Kidney epithelial cell (primary cell): ENCODE measurements at regions not wholly inside any gene's neighbourhood (a gene's known extent, or its start where the extent isn't known, plus 50 kb on each side); places are given as distances from the start of the nearest gene placed in this dataset.
"Not testable (repeated sequence)": the region's sequence is repeated elsewhere in the genome, so short reads cannot be mapped to it uniquely, and the experiment has no call there.

Source experiments
- DNase-seq: peaks from one replicate; pipeline ENCODE4 v3.0.0-alpha.2; 2010; ENCODE audit warnings: low read depth
- H3K27me3 ChIP-seq: 2 replicates; pipeline ENCODE4 v1.6.0; 2011; ENCODE audit warnings: low read length; ENCODE audit not compliant: control insufficient read depth, insufficient read depth
- H3K36me3 ChIP-seq: 2 replicates; pipeline ENCODE4 v1.5.1; 2011; ENCODE audit warnings: low read length; ENCODE audit not compliant: control insufficient read depth, insufficient read depth
- H3K4me3 ChIP-seq: 2 replicates; pipeline ENCODE4 v1.5.1; 2011; ENCODE audit warnings: low read depth, mild to moderate bottlenecking, control low read depth, low read length
- TF ChIP-seq, protein P1 (sequence below): IDR thresholded peaks from 2 replicates; pipeline ENCODE4 v1.5.1; 2011; ENCODE audit warnings: mild to moderate bottlenecking, moderate library complexity, low read length, control low read depth, inconsistent platforms; ENCODE audit not compliant: insufficient read depth, poor library complexity, severe bottlenecking

- TF ChIP-seq, protein P1, sequence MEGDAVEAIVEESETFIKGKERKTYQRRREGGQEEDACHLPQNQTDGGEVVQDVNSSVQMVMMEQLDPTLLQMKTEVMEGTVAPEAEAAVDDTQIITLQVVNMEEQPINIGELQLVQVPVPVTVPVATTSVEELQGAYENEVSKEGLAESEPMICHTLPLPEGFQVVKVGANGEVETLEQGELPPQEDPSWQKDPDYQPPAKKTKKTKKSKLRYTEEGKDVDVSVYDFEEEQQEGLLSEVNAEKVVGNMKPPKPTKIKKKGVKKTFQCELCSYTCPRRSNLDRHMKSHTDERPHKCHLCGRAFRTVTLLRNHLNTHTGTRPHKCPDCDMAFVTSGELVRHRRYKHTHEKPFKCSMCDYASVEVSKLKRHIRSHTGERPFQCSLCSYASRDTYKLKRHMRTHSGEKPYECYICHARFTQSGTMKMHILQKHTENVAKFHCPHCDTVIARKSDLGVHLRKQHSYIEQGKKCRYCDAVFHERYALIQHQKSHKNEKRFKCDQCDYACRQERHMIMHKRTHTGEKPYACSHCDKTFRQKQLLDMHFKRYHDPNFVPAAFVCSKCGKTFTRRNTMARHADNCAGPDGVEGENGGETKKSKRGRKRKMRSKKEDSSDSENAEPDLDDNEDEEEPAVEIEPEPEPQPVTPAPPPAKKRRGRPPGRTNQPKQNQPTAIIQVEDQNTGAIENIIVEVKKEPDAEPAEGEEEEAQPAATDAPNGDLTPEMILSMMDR = no peak
- no peaks in the 10 kb centered on the region for H3K27me3 ChIP-seq
- no peak for DNase-seq
- no peak overlapping the region for H3K4me3 ChIP-seq
- H3K36me3 ChIP-seq = no peaks in the 10 kb centered on the region
These were observed 60.8 kb upstream of the RALGPS2 start for GRCh38 chr1:178664278-178664677.

GRCh38 chr1:178665579-178665978, 59.5 kb upstream of the RALGPS2 start:
- Histone ChIP-seq H3K27me3 (no peaks in the 10 kb centered on the region), H3K36me3 (no peaks in the 10 kb centered on the region), H3K4me3 (no peak overlapping the region)
- no peak for DNase-seq
- TF ChIP-seq, protein P1 = no peak

GRCh38 chr1:178666891-178667290, 58.2 kb upstream of the RALGPS2 start:
- H3K36me3 ChIP-seq, DNase-seq, H3K27me3 ChIP-seq, H3K4me3 ChIP-seq: not testable (repeated sequence)

DNA sequence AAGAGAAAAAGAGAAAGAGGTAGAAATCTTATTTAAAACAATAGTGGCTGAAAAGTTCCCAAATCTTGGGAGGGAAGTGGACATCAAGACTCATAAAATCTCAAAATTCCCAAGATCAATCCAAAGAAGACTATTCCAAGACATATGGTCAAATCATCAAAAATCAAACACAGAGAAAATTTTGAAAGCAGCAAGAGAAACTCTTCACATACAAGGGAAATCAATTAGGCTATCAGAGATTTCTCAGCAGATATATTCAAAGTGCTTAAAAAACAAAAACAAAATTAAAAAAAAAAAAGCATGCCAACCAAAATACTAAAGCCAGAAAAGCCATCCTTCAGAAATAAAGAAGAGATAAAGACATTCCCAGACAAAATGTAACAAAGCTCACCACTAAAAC, 52.6 kb upstream of the RALGPS2 start:
- Histone ChIP-seq H3K27me3 (no peaks in the 10 kb centered on the region), H3K4me3 (no peak overlapping the region), H3K36me3 (no peaks in the 10 kb centered on the region)
- no peak for DNase-seq
- TF ChIP-seq, protein P1 = no peak

DNA sequence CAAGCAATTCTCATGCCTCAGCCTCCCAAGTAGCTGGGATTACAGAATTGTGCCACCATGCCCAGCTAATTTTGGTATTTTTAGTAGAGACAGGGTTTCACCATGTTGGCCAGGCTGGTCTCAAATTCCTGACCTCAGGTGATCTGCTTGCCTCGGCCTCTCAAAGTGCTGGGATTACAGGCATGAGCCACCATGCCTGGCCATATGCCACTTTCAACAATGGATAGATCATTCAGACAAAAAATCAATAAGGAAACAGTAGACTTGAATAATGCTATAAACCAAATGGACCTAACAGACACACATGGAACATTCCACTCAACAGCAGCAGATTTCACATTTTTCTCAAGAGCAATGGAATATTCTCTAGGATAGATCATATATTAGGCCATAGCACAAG, 50.5 kb upstream of the RALGPS2 start:
- DNase-seq, H3K36me3 ChIP-seq, H3K4me3 ChIP-seq, H3K27me3 ChIP-seq: not testable (repeated sequence)
